NCI-H2081 (cell line): ENCODE measurements at regions not wholly inside any gene's neighbourhood (a gene's known extent, or its start where the extent isn't known, plus 50 kb on each side); places are given as distances from the start of the nearest gene placed in this dataset.
A peak's percentile ranks its signal among the peaks of the same experiment; 100 is the strongest.

Experiments
- DNase-seq, 2 experiments: peaks; one replicate each; lab custom pipeline; 2025; lab: John Stamatoyannopoulos, UW

DNA sequence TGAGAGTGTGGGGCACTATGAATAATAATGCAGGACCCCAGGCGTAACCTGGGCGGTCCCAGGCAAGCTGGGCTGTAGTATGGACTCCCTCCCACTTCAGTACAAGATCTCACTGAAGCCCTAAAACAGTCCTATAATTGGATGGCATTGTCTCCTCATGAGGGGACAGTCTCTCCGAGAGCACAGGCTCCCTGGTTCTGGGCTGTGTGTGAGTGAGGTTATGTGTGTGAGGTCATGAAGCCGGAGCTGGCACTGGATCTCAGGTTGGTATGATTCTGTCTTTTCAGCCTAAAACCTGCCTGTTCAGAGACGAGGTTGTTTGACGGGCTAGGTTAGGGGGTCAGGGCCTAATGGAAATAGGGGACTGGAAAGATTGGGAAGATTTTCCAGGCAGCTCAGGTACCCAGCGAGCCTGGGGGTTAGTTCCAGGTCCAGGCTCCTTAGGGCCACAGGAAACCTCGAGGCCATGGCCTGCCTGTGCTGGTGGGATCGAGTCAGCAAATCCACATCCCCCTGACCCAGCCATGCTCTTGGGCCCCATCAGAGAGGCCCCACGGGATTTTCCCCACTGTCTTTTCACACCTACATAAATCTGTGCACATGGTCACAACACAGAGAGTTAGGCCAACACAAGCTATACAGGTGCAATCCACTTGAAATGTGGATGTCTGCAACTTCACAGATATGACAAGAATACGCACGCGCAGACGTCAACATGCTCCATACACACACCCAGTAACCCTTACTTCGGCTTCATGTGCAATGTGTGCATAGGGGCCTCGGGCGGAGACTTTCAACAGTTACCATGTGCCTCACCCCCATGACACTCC is 94.8 kb downstream of the INHBB start:
- no peak for DNase-seq

DNA sequence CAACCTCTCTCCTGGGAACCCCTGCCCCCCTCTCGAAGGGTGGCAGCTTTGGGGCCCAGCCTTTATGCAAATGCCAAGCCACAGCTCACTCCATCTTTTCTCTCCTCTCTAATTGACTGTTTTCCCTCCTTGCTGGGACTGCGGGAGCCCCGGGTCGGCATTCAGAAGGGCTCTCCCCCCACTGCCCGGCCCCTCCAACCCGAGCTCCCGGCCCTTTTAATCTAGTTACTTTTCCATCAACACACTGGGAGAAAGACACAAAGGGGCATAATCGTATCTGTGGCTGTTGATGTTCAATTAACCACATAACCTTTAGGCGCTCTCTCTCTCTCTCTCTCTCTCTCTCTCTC is 95.4 kb downstream of the INHBB start:
- no peak for DNase-seq

DNA sequence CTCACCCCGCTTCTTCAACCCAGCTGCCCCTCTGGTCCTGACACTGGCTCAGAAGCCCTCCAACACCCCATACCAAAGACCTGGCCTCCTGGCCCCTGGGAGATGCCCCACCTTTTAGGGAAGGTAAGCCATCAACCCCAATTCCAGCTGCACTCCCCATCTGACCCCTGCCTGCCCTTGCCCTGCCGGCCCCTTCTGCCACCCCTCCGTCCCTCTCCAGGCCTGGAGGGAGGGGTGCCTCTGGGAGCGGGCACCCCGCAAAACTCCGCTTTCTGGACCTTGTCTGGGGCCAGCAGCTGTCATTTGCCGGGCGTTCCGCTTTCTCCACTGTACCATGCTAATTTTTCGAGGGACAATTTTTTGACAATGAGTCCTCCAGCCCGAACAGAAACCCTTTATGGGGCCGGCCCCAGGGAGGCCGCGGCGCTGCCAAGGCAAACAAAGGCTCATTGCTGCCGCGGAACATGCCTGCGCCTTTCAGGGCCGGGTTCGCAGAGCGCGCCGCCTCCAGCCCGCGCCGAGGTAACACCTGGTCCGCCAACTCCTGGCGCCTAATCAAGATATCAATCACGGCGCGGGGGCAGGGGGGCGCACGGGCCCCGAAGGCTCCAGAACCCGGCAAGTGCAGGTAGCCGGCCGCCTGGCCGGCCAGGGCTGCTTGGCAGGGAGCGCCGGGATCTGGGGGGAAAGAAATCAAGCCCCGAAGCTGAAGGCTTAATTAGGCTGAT is 96.0 kb downstream of the INHBB start:
- peak; percentile 86 to 95 for DNase-seq

DNA sequence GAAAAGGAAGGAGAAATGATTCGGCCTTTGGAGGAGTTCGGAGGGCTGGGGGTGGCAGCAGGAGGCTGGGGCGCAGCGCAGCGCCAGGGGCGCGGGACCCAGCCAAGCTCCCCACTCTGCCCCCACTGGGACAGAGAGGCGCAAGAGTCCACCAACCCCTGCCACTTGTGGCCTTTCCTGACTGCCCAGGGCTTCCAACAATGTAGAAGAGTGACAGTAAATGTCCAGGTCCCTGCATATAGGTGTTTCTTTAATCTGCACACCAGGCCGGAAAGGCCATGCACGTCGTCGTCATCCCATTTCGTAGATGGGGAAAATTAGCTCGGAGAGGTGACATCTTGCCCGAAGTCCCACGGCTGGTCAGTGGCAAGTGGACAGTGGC is 96.6 kb downstream of the INHBB start:
- no peak for DNase-seq

DNA sequence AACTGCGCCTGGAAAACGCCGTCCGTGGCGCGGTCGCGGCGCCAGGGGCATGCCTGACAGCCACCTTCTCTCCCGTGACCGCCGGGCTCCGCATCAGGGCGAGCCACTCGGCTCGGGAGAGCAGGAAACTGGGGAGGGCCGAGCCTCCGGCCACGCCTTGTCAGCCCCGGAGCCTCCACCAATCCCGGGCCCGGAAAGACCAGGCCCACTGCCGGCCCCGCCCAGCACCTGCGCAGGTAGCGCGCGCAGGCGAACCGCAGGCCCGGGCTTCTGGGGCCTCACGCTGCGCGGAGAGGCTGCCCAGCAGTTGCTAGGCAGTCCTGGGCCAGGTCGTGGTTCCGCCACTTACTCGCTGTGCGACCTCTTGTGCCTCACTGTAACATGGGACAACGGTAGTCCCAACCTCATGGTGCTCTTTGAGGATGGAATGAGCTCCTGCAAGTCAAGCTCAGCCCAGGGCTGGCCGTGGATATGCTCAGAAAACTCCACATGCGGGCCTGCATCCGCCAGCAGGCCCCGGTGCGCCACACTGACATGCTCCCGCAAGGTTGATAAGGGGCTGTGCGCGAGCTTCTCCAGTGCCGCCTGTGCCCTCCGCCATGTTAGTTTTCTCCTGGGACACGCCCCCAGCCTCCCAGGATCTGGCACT is 97.1 kb downstream of the INHBB start:
- DNase-seq: no peak

DNA sequence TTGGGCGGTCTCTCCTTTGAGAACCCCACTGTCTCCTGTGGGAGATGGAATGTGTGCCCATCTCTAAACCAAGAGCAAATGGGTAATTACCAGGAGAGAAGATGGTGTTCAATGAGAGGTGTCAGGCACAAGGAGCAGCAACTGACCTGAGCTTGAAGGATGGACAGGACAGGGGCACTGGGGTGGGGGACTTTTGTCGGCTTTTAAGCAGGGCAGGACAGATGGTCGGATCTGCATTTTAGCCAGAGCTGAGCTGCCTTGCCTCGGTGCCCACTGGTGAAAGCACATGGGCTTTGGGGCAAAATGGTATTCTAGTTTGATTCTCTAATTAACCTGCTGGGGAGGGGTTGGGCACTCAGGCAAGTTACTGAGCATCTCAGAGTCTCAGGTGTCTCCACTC is 98.0 kb downstream of the INHBB start:
- DNase-seq: no peak

DNA sequence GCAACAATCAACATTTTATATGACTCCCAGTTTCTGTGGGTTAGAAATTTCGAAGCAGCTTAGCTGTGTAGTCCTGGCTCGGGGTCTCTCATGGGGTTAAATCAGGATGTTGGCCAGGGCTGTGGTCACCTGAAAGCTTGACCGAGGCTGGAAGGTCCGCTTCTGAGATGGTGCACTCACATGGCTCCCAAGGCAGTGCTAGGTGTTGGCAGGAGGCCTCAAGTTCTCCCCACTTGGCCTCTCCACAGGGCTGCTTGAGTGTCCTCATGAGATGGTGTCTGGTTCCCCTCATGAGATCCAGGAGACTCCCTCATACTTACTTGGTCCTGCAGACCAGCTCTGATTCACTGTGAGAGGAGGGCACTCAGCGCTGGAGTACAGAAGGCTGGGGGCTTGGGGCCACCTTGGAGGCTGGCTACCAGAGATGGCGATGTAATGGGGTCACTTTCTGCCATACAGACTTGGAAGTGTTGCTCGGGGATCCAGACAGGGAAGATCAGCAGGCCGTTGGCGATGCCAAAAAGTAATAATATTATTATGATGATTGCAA is 98.8 kb downstream of the INHBB start:
- DNase-seq: no peak

DNA sequence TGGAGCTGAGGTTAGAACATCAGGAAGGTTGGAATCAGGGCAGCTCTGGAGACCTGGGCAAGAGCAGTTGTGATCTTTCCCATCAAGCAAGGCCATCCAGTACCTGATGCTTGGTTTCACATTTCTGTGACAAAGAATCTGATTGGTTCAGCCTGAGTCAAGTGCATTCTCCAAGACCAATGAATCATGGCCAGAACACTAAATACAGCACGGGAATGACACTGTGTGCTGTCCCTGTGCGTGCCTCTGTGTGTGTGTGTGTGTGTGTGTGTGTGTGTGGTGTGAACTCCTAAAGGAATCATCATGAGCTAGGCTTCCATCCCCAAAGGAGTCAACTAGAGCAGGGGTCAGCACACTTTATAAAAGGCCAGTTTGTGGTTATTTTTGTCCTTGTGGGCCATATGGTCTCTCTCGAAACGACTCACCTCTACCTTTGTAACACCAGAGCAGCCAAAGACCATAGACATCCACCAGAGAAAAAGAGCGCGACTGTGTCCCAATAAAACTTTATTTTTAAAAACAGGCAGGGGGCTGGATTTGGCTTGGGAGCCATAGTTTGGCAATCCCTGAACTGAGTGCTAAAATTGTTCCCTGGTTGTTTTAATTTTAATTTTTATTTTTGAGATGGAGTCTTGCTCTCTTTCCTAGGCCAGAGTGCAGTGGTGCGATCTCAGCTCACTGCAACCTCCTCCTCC is 99.7 kb downstream of the INHBB start:
- DNase-seq: no peak

DNA sequence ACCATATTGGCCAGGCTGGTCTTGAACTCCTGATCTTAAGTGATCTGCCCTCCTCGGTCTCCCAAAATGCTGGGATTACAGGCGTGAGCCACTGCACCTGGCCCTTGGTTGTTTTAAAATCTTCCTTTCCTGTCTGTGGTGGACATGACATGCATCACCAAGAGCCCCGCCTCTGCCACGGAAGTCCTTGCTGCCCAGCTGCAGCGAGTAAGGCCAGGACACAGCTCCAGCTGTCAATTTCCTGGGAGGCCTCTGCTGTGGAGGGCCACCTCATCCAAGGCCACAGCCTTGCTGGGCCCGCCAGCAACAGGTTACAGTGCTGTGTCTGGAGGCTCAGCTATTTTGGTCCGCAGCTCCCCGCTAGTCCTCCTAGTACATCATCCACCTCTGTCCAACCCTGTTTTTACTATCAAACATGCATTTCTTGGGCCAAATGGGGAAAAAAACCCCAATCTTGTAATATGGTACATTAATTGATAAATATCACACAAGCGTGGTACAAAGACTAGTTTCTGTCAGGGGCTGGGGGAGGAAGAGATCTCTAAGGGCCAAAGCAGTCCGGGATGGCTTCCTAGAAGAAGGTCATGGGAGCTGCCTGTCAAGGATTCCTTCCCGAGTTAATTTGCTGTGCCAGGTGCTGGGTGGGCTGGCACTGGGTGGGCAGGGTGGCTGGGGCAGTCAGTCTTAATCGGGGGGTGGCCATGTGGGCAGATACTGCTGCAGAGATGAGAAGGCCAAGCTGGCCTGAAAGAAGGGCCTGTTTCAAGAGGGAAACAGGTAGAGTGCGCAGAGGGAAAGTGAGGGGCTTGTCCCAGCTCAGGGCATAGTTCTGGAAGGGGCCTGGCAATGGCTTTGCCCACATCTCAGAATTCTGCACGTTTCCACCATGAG is 100.5 kb downstream of the INHBB start:
- no peak for DNase-seq

DNA sequence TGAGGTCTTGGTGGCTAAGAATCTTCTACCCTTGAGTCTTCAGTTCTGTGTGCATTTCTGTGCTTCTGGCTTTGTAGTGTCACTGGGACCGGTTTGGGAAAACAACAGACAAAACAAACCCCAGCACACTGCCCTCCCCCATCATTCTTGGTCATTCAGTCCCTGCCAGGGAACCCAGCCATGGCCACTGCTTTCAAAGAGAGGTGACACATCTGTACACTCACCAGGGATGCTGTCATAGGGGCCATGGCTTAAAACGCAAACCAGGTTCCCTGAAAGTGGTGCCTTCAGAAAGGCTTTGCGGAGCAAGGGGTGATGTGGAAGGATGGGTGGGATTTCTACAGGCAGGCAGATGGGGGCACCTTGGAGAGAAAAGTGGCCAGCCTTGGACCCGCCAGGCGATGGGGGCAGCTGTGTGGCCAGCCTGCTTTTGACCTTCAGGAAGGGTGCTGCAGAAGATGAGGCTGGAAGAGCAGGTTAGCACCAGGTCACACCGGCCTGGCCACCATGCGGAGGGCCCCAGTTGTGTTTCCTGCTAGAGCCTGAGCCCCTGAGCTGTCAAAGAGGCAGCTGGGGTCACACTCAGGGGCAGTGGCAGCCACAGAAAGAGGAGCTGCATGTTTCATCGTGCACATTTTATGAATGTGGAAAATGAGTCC is 101.3 kb downstream of the INHBB start:
- no peak for DNase-seq

DNA sequence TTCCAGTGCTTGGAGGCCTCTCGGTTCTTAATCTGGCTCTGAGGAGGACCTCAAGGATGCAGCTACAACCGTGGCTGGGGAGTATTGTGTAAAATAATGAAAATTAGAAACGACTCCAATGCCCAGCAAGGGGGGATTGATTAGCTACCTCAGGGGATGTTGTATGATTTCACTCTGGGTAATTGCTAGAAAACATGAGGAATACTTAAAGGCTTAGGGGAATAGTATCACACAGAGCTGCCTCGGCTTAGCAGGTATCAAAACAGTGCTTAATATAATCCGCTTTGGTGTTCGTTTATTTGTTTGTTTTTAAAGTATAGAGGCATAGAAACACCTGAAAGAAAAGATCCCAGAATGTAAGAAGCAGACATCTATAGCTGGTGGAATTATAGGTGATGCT is 102.5 kb downstream of the INHBB start:
- DNase-seq: no peak

DNA sequence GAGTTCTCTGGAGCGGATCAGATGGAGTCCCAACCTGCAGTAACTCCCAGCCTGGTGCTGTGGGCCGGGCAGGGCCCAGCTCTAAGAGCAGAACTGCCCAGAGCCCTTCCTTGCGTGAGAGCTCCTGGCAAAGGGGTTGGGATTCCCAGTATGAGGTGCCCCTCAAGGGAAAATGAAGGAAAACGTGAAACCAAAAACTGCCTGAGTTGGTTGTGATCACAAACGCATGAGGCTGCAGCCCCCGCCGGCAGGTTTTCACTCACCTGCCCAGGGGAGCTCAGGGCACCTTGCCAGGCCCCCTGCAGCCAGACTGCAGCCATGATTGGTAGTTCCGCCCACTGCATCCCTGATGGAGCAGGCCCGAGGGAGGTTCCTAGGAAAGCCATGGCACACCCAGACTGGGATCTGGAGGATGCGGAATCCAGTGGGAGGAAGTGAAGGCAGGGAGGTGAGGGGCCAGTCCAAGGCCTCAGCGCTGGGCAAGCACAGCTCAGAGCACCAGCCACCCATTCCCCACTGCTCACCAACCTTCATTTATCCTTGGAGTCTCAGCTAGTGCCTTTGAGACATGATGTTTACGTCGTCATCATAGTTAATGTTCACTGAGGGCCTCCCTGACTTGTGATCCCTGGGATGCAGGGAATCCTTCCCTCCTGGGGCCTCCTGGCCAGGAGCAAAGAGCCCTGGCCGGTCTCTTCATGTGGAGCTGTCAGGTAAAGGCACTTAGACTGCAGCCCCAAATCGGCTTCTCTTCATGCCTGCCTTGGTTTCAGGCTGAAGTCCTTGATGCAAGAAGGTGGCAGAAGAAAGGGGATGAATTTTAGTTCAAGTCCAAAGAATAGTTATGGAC is 103.2 kb downstream of the INHBB start:
- DNase-seq: peak; percentile 74 to 89

DNA sequence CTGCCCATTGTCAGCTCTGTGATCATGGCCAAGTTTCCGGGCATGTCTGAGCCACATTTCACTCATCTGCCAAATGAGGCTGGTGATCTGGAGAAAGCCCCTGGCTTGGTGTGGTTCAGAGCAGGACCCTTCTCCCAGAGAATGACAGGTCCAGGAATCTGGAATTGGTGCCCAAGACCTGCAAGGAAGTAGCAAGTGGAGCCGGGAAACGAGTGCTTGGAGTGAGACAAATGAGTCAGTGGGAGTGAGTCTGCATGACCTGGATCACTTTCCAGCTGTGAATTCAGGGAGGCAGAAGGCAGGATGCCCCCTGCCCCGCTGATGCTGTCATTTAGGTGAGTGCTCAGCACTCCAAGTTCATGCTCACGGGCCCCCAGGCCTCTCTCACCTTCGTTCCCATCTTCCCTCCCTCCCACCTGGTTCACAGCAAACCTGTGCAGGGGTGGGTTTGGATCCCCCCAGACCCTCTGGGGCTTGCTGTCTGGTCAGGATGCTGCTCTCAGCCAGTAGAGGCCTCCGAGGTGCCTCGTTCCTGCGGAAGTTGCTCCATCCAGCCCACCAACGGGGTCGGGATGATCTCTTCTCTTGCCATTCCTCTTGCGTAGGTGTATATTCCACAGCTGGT is 104.4 kb downstream of the INHBB start:
- no peak for DNase-seq

DNA sequence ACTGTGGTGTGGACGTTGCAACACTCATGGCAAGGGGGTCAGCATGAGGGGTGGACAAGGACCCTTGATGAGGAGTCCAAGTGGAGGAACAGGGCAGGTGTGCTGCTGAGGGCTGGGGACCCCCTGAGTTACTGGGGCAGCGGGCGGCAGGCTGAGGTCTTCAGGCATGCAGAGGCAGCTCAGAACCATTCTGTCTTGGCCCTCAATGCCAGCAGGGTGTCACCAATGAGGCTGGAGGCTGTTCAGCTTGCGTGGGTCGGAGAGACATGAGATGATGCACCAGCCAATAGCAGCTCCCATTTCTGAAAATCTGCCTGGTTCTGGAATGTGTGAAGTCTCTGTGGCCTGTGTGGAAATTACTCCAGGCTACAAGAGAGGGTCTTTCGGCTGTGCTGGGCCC is 105.4 kb downstream of the INHBB start:
- no peak for DNase-seq

DNA sequence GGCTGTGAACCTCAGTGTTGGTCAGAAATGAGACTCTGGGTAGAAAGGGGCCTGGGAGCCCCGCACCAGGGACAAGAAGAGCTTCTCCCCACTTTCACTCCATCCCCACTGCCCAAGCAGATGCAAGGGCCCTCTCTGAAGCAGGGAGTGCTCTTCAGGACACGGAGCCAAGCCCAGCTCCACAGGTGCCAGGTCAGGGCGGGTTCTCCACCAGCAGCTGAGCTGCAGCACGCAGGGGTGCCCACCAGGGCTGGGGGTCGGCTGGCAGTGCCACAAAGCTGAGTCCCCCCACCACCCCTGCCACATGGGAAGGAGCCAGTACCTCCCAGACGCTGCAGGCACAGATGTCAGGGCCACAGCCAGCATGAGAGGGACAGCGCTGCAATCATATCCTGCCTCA is 106.2 kb downstream of the INHBB start:
- no peak for DNase-seq

DNA sequence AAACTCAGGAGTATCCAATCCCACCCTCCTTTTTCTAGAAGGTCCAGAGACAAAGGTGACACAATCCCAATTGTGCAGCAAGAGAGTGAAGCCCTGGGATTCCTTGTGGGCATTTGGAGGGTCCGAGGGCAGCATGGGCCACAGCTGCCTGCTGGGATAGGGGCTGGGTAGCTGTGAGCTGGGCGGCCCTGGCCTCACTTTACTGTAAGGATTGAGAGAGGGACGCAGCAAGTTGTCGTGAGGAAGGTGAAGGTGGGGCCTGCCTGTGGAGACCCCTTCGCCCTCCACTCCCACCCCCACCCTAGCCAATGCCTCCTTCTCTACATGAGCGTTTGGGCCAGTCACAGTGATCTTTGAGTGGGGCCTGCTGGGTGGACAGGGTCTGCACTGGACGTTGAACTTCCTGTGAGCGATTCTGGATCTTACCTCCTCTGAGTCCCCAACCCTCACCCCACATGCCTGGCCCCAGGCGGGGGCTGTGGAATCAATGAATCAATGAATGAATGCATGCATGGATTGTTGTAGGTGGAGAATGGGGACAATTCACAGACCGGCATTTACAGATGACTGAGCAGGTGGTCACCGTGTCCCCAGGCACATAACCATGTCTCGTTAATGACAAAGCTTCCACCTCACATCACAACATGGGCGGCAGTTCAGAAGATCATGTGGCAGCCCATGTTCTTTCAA is 107.2 kb downstream of the INHBB start:
- no peak for DNase-seq

DNA sequence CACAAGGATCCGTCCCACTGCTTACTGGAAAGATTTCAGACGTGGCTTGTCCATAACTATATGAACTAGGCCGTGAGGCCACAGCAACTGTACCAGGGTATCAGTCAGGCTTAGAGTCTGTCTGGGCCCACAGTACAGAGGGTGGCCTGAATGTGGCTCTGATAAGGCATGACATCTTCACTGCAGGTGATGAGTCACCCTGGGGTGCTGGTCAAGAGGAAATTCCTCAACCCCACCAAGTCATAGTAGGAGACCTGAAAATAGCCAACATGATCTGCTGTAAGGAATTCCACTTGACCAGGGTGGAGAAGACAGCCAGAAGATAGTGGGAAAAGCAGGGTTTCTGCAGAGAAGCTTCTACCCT is 107.7 kb downstream of the INHBB start:
- no peak for DNase-seq

DNA sequence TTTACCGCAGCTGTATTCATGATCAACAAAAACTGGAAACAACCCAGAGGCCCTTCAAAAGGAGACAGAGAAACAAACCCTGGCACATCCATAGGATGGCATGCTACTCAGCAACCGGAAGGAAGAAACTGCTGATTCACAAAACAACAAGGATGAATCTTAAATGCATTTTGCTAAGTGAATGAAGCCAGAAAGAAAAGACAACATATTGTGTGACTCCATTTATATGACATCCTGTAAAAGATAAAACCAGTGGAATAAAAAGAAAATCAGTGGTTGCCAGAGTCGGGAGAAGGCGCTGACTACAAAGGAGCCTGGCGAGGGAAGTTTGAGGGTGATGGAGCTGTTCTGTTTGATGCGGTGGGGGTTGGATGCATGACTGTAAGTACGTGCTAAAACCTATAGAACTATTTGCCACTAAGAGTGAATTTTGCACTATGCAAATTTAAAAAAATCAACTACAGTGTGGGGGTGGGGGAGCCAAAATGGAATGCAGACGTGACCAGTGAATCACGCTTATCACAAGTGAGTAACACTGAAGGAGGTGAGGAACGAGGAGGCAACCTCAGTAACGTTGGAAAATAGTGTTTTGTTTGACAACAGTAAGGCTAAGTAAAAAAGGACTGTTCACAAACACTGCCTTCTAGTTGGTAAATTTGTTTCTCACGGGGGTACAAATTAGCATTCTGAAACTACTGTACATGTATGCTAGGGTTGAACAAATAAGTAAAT is 108.9 kb downstream of the INHBB start:
- no peak for DNase-seq
